RKO (cell line): ENCODE measurements at regions not wholly inside any gene's neighbourhood (a gene's known extent, or its start where the extent isn't known, plus 50 kb on each side); places are given as distances from the start of the nearest gene placed in this dataset.

Experiments
- DNase-seq: peaks from one replicate; pipeline ENCODE4 v3.0.0-alpha.2; 2016; ENCODE audit warnings: low spot score

- no peak for DNase-seq
Observed at GRCh38 chr7:137172105-137172590, 171.4 kb downstream of the PTN start.

GRCh38 chr7:137169282-137169698 lies 174.2 kb downstream of the PTN start:
- peak; percentile 74 for DNase-seq

GRCh38 chr7:137167609-137168008 lies 175.9 kb downstream of the PTN start:
- DNase-seq: no peak

- DNase-seq: no peak
Observed at GRCh38 chr7:137166363-137166762, 177.2 kb downstream of the PTN start.

GRCh38 chr7:137165786-137166185 lies 177.7 kb downstream of the PTN start:
- no peak for DNase-seq

- no peak for DNase-seq
Observed at GRCh38 chr7:137165241-137165640, 178.3 kb downstream of the PTN start.

- no peak for DNase-seq
Observed at GRCh38 chr7:137164251-137164650, 179.3 kb downstream of the PTN start.

GRCh38 chr7:137160236-137160635 lies 183.3 kb downstream of the PTN start:
- no peak for DNase-seq

- DNase-seq: no peak
Observed at GRCh38 chr7:137157256-137157655, 186.3 kb downstream of the PTN start.

- no peak for DNase-seq
Observed at GRCh38 chr7:137151690-137152052, 191.9 kb downstream of the PTN start.

- DNase-seq: no peak
Observed at GRCh38 chr7:137151041-137151689, 192.4 kb downstream of the PTN start.

- DNase-seq: no peak
Observed at GRCh38 chr7:137147338-137147720, 196.2 kb downstream of the PTN start.

- DNase-seq: no peak
Observed at GRCh38 chr7:137146552-137147337, 196.8 kb downstream of the PTN start.

- DNase-seq: no peak
Observed at GRCh38 chr7:137146012-137146455, 197.5 kb downstream of the PTN start.

- DNase-seq: peak; percentile 62
Observed at GRCh38 chr7:137142376-137142775, 201.2 kb downstream of the PTN start.

- DNase-seq: no peak
Observed at GRCh38 chr7:137135654-137136350, 207.7 kb downstream of the PTN start.

- DNase-seq: no peak
Observed at GRCh38 chr7:137130751-137131158, 212.8 kb downstream of the PTN start.

GRCh38 chr7:137129025-137129424 lies 214.5 kb downstream of the PTN start:
- no peak for DNase-seq

GRCh38 chr7:137127806-137128205 lies 215.7 kb downstream of the PTN start:
- no peak for DNase-seq

- DNase-seq: no peak
Observed at GRCh38 chr7:137127058-137127457, 216.5 kb downstream of the PTN start.

GRCh38 chr7:137122145-137122544 lies 221.4 kb downstream of the PTN start:
- no peak for DNase-seq

- DNase-seq: no peak
Observed at GRCh38 chr7:137120690-137121089, 222.8 kb downstream of the PTN start.

GRCh38 chr7:137110535-137110934 lies 233.0 kb downstream of the PTN start:
- DNase-seq: no peak
